H9 (cell line): ENCODE measurements at regions not wholly inside any gene's neighbourhood (a gene's known extent, or its start where the extent isn't known, plus 50 kb on each side); places are given as distances from the start of the nearest gene placed in this dataset.

ENCODE experiments used
- DNase-seq: peaks from one replicate; pipeline ENCODE4 v3.0.0-alpha.2; 2017
- H2AFZ ChIP-seq: one replicate; pipeline ENCODE4 v1.6.1; 2013; ENCODE audit warnings: mild to moderate bottlenecking, low read length, control low read depth, moderate library complexity
- H2AK5ac ChIP-seq: 2 replicates; pipeline ENCODE4 v1.6.1; 2013; ENCODE audit warnings: low read length, control low read depth, mixed read lengths; ENCODE audit not compliant: insufficient read length
- H2BK120ac ChIP-seq: one replicate; pipeline ENCODE4 v1.6.1; 2013; ENCODE audit warnings: low read depth, mild to moderate bottlenecking, low read length, control low read depth, inconsistent platforms; ENCODE audit not compliant: poor library complexity, severe bottlenecking
- H2BK12ac ChIP-seq: 2 replicates; pipeline ENCODE4 v1.6.1; 2013; ENCODE audit warnings: low read length, control low read depth, mixed read lengths, low read depth; ENCODE audit not compliant: insufficient read length
- H2BK15ac ChIP-seq: 2 replicates; pipeline ENCODE4 v1.6.1; 2013; ENCODE audit warnings: low read depth, low read length, control low read depth
- H2BK20ac ChIP-seq: one replicate; pipeline ENCODE4 v1.6.1; 2013; ENCODE audit warnings: low read depth, mild to moderate bottlenecking, low read length, control low read depth, inconsistent platforms; ENCODE audit not compliant: poor library complexity, severe bottlenecking
- H2BK5ac ChIP-seq: 2 replicates; pipeline ENCODE4 v1.6.1; 2013; ENCODE audit warnings: low read length, control low read depth, mixed read lengths; ENCODE audit not compliant: insufficient read length
- H3K14ac ChIP-seq: 2 replicates; pipeline ENCODE4 v1.6.1; 2013; ENCODE audit warnings: low read length, control low read depth; ENCODE audit not compliant: insufficient read depth
- H3K18ac ChIP-seq: 2 replicates; pipeline ENCODE4 v1.6.1; 2013; ENCODE audit warnings: low read depth, mild to moderate bottlenecking, mixed read lengths, low read length, control low read depth; ENCODE audit not compliant: insufficient read length
- H3K23ac ChIP-seq: 2 replicates; pipeline ENCODE4 v1.6.1; 2013; ENCODE audit warnings: low read length, control low read depth, mixed read lengths, low read depth; ENCODE audit not compliant: insufficient read length
- H3K23me2 ChIP-seq: 2 replicates; pipeline ENCODE4 v1.6.1; 2013; ENCODE audit warnings: low read depth, mild to moderate bottlenecking, mixed read lengths, low read length, control low read depth; ENCODE audit not compliant: insufficient read length, poor library complexity, severe bottlenecking
- H3K27ac ChIP-seq: 2 replicates; pipeline ENCODE4 v1.5.1; 2013; ENCODE audit warnings: low read length, control low read depth, mixed read lengths, low read depth; ENCODE audit not compliant: insufficient read length
- H3K27me3 ChIP-seq: 2 replicates; pipeline ENCODE4 v1.6.1; 2013; ENCODE audit warnings: low read length, control low read depth, inconsistent platforms; ENCODE audit not compliant: insufficient read depth
- H3K4ac ChIP-seq: 2 replicates; pipeline ENCODE4 v1.6.1; 2013; ENCODE audit warnings: low read depth, mild to moderate bottlenecking, control low read depth, inconsistent platforms, low read length, moderate library complexity
- H3K4me1 ChIP-seq: 2 replicates; pipeline ENCODE4 v1.6.1; 2013; ENCODE audit warnings: low read length, control low read depth, inconsistent platforms; ENCODE audit not compliant: insufficient read depth
- H3K4me2 ChIP-seq: 2 replicates; pipeline ENCODE4 v1.6.1; 2013; ENCODE audit warnings: low read length, control low read depth, mixed read lengths; ENCODE audit not compliant: insufficient read length, insufficient read depth
- H3K56ac ChIP-seq: 2 replicates; pipeline ENCODE4 v1.6.1; 2013; ENCODE audit warnings: low read depth, mild to moderate bottlenecking, mixed read lengths, low read length, control low read depth; ENCODE audit not compliant: insufficient read length
- H3K79me1 ChIP-seq: 2 replicates; pipeline ENCODE4 v1.6.1; 2013; ENCODE audit warnings: low read depth, mild to moderate bottlenecking, moderate library complexity, low read length, control low read depth, inconsistent platforms; ENCODE audit not compliant: insufficient read depth, poor library complexity, severe bottlenecking
- H3K79me2 ChIP-seq: 2 replicates; pipeline ENCODE4 v1.6.1; 2013; ENCODE audit warnings: low read length, control low read depth, inconsistent platforms; ENCODE audit not compliant: insufficient read depth
- H3K9ac ChIP-seq: 2 replicates; pipeline ENCODE4 v1.6.1; 2013; ENCODE audit warnings: low read length, control low read depth, mixed read lengths; ENCODE audit not compliant: insufficient read length; ENCODE audit errors: extremely low read depth
- H3K9me3 ChIP-seq: one replicate; pipeline ENCODE4 v1.6.1; 2013; ENCODE audit warnings: low read depth, low read length, inconsistent platforms; ENCODE audit not compliant: control insufficient read depth
- H3T11ph ChIP-seq: one replicate; pipeline ENCODE4 v1.6.1; 2013; ENCODE audit warnings: mild to moderate bottlenecking, low read length, control low read depth, inconsistent platforms
- H4K20me1 ChIP-seq: one replicate; pipeline ENCODE4 v1.6.1; 2013; ENCODE audit not compliant: control insufficient read depth, insufficient read length, insufficient read depth
- H4K5ac ChIP-seq: 2 replicates; pipeline ENCODE4 v1.6.1; 2013; ENCODE audit warnings: low read depth, mild to moderate bottlenecking, mixed read lengths, low read length, control low read depth; ENCODE audit not compliant: insufficient read length
- H4K8ac ChIP-seq: replicated peaks from 2 replicates; pipeline ENCODE4 v1.6.1; 2013; ENCODE audit warnings: low read length, control low read depth, mixed read lengths, low read depth; ENCODE audit not compliant: insufficient read length
- H4K91ac ChIP-seq: 2 replicates; pipeline ENCODE4 v1.6.1; 2013; ENCODE audit warnings: low read depth, mild to moderate bottlenecking, moderate library complexity, mixed read lengths, low read length, control low read depth; ENCODE audit not compliant: insufficient read length
- H3K27ac Mint-ChIP-seq, 3 experiments: 2 replicates in 2 of 3; 3 replicates in 1 of 3; pipeline ENCODE4 v1.8.0; 2020 to 2021; ENCODE audit warnings: mixed read lengths in 3 of 3, mild to moderate bottlenecking in 1 of 3, moderate library complexity in 1 of 3
- H3K27me3 Mint-ChIP-seq: 2 replicates; pipeline ENCODE4 v1.8.0; 2021; ENCODE audit warnings: low read depth, mild to moderate bottlenecking, moderate library complexity, mixed read lengths
- H3K36me3 Mint-ChIP-seq, 3 experiments: 2 replicates in 2 of 3; 3 replicates in 1 of 3; pipeline ENCODE4 v1.8.0; 2020 to 2021; ENCODE audit warnings: low read depth in 3 of 3, mixed read lengths in 3 of 3; ENCODE audit not compliant: insufficient read depth in 1 of 3
- H3K4me1 Mint-ChIP-seq, 2 experiments: 2 replicates each; pipeline ENCODE4 v1.8.0; 2020; ENCODE audit warnings: mixed read lengths in 2 of 2
- H3K4me3 Mint-ChIP-seq, 2 experiments: 2 replicates in 1 of 2; 3 replicates in 1 of 2; pipeline ENCODE4 v1.8.0; 2020 to 2021; ENCODE audit warnings: mild to moderate bottlenecking in 2 of 2, mixed read lengths in 2 of 2, moderate library complexity in 1 of 2
- H3K9me3 Mint-ChIP-seq, 2 experiments: 2 replicates in 1 of 2; 3 replicates in 1 of 2; pipeline ENCODE4 v1.8.0; 2020; ENCODE audit warnings: mild to moderate bottlenecking in 2 of 2, mixed read lengths in 2 of 2, moderate library complexity in 1 of 2
- CTCF ChIP-seq: fragments of 200-600 bp; sonication (generic); conservative IDR thresholded peaks from 3 replicates; pipeline ENCODE4 v1.8.0; 2021; ENCODE audit warnings: antibody characterized with exemption, mild to moderate bottlenecking
- WGBS: extraction: QIAGEN DNeasy Blood & Tissue Kit; methylation state at CpG from one replicate; pipeline ENCODE4 v1.1.7; 2013; ENCODE audit warnings: missing lambda C conversion rate, low lambda C conversion rate, mixed read lengths; ENCODE audit not compliant: insufficient read length; ENCODE audit errors: extremely low coverage; 5-methylcytosine and 5-hydroxymethylcytosine counted together

- H2BK120ac ChIP-seq, result no peak overlapping the region
- no peak overlapping the region for H3K4ac ChIP-seq
- H4K91ac ChIP-seq, result no peak overlapping the region
- no peaks in the 10 kb centered on the region for H3K23me2 ChIP-seq
- DNase-seq, result no peak
- H4K20me1 ChIP-seq, result no peaks in the 10 kb centered on the region
- H3K4me1 Mint-ChIP-seq, result peaks cover 8 to 23% of the 10 kb centered on the region in 2 experiments
- H3K27ac Mint-ChIP-seq, result no peak overlapping the region
- H3K9me3 ChIP-seq, result no peaks in the 10 kb centered on the region
- H3K18ac ChIP-seq, result no peak overlapping the region
- H3K9ac ChIP-seq, result no peak overlapping the region
- H3K79me2 ChIP-seq, result no peaks in the 10 kb centered on the region
- H3T11ph ChIP-seq, result no peak overlapping the region
- peaks cover 0 to 9% (median 0%) of the 10 kb centered on the region in 3 experiments; a peak in 1 of 7 replicates for H3K36me3 Mint-ChIP-seq
- no peaks in the 10 kb centered on the region for H3K27me3 ChIP-seq
- H3K79me1 ChIP-seq, result no peaks in the 10 kb centered on the region
- no CpG with 5 or more reads among the region's 2 CpGs for whole genome bisulfite sequencing
- H2BK15ac ChIP-seq, result no peak overlapping the region
- no peak overlapping the region for H2BK20ac ChIP-seq
- H4K8ac ChIP-seq, result no peak overlapping the region
- no peak overlapping the region for H3K56ac ChIP-seq
- no peak overlapping the region for H3K14ac ChIP-seq
- H2AK5ac ChIP-seq, result no peak overlapping the region
- TF ChIP-seq CTCF, result no peak
- no peak overlapping the region for H2BK12ac ChIP-seq
- no peaks in the 10 kb centered on the region; the same call in 1 of the 2 replicates for H3K4me1 ChIP-seq
- H4K5ac ChIP-seq, result no peak overlapping the region
- H2BK5ac ChIP-seq, result no peak overlapping the region
- no peak overlapping the region for H3K23ac ChIP-seq
- no peak overlapping the region for H3K27ac ChIP-seq
- H3K4me3 Mint-ChIP-seq, result no peak overlapping the region
- no peaks in the 10 kb centered on the region; the same call in 1 of the 2 replicates for H3K27me3 Mint-ChIP-seq
- H2AFZ ChIP-seq, result no peak overlapping the region
- H3K9me3 Mint-ChIP-seq, result peaks cover 7 to 9% of the 10 kb centered on the region in 2 experiments; a peak in 4 of 5 replicates
- H3K4me2 ChIP-seq, result no peak overlapping the region
These were observed 163.4 kb downstream of the TMEM26 start for GRCh38 chr10:61289813-61290212.
